Mucosa of descending colon (tissue), 3 donors: ENCODE measurements at regions not wholly inside any gene's neighbourhood (a gene's known extent, or its start where the extent isn't known, plus 50 kb on each side); places are given as distances from the start of the nearest gene placed in this dataset.

ENCODE experiments used
- ATAC-seq: fragments of 200-7000 bp; cut with Tn5 transposase; one replicate; pipeline ENCODE4 v1.9.1; 2020; ENCODE audit warnings: mild to moderate bottlenecking, moderate library complexity
- DNase-seq, 3 donors: peaks; one replicate each; pipeline ENCODE4 v3.0.0-alpha.2; 2020
- H3K36me3 ChIP-seq: fragments of 200-600 bp; one replicate; pipeline ENCODE4 v1.8.0; 2021; ENCODE audit warnings: low read depth, mild to moderate bottlenecking
- H3K4me1 ChIP-seq: fragments of 200-600 bp; one replicate; pipeline ENCODE4 v1.8.0; 2021; ENCODE audit warnings: low read depth, mild to moderate bottlenecking
- H3K4me3 ChIP-seq: fragments of 200-600 bp; one replicate; pipeline ENCODE4 v1.8.0; 2021; ENCODE audit warnings: mild to moderate bottlenecking
- H3K9me3 ChIP-seq: fragments of 200-600 bp; one replicate; pipeline ENCODE4 v1.8.0; 2021; ENCODE audit warnings: mild to moderate bottlenecking
- intact Hi-C, 2 donors: fragments of 100-400 bp; cut with DNase I in 1 of 2; cut with micrococcal nuclease in 1 of 2; formaldehyde crosslinking; loops; one replicate each; pipeline versions ENCODE4 v1.11.0 to v1.11.1; 2022; cut with DNase I, micrococcal nuclease
- TF ChIP-seq, protein P1 (sequence below): fragments of 200-600 bp; IDR thresholded peaks from one replicate; pipeline ENCODE4 v1.8.0; 2022; ENCODE audit warnings: antibody characterized with exemption, mild to moderate bottlenecking
- donor health status: DM: no; HTN: no; CAD: no; lungs with moderate emphysema.
- donor health status: DM: no; HTN: no; CAD: no.
- donor health status: DM: no; HTN: yes; CAD: no.

GRCh38 chr4:124206779-124207605 is 505.5 kb downstream of the ANKRD50 start:
- Histone ChIP-seq H3K4me3 (no peak overlapping the region), H3K36me3 (no peaks in the 10 kb centered on the region), H3K9me3 (no peaks in the 10 kb centered on the region), H3K4me1 (no peaks in the 10 kb centered on the region)
- no peak for ATAC-seq
- TF ChIP-seq, protein P1, sequence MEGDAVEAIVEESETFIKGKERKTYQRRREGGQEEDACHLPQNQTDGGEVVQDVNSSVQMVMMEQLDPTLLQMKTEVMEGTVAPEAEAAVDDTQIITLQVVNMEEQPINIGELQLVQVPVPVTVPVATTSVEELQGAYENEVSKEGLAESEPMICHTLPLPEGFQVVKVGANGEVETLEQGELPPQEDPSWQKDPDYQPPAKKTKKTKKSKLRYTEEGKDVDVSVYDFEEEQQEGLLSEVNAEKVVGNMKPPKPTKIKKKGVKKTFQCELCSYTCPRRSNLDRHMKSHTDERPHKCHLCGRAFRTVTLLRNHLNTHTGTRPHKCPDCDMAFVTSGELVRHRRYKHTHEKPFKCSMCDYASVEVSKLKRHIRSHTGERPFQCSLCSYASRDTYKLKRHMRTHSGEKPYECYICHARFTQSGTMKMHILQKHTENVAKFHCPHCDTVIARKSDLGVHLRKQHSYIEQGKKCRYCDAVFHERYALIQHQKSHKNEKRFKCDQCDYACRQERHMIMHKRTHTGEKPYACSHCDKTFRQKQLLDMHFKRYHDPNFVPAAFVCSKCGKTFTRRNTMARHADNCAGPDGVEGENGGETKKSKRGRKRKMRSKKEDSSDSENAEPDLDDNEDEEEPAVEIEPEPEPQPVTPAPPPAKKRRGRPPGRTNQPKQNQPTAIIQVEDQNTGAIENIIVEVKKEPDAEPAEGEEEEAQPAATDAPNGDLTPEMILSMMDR: no peak
- DNase-seq: no peak
- intact Hi-C loops: no loop called here

DNA sequence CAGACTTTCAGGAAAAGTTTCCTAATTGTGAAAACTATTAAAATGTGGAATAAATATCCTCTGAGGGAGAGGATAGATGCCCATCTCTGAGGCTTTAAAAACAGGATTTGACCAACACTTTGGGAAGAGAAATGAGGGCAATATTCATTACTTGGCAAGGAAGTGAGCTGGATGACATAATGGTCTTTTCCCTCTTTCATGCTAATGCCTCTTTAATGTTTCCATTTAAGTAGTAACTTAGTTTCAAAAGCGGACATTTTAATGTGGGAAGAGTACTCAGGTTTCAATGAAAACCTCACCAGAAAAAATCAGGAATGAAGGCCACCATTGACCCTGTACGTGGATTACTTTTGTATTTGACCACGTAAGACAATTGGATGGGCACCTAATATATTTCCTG is 503.3 kb downstream of the ANKRD50 start:
- ATAC-seq: no peak
- DNase-seq: no peak
- Histone ChIP-seq H3K4me1 (no peaks in the 10 kb centered on the region), H3K36me3 (no peaks in the 10 kb centered on the region), H3K4me3 (no peak overlapping the region), H3K9me3 (no peaks in the 10 kb centered on the region)
- TF ChIP-seq, protein P1: no peak
- intact Hi-C loops: no loop called here

GRCh38 chr4:124209626-124210025 is 502.9 kb downstream of the ANKRD50 start:
- TF ChIP-seq, protein P1: no peak
- Histone ChIP-seq H3K9me3 (no peaks in the 10 kb centered on the region), H3K4me3 (no peak overlapping the region), H3K4me1 (no peaks in the 10 kb centered on the region), H3K36me3 (no peaks in the 10 kb centered on the region)
- no peak for ATAC-seq
- intact Hi-C loops: no loop called here
- DNase-seq: no peak

GRCh38 chr4:124210746-124211145 is 501.8 kb downstream of the ANKRD50 start:
- Histone ChIP-seq H3K9me3 (no peaks in the 10 kb centered on the region), H3K4me3 (no peak overlapping the region), H3K4me1 (no peaks in the 10 kb centered on the region), H3K36me3 (no peaks in the 10 kb centered on the region)
- intact Hi-C loops: no loop called here
- no peak for ATAC-seq
- no peak for DNase-seq
- TF ChIP-seq, protein P1: no peak

- ATAC-seq (no peak), DNase-seq (peak in 1 of 3 donors; percentile 19)
- no peaks in the 10 kb centered on the region for H3K9me3 ChIP-seq
- no peak overlapping the region for H3K4me3 ChIP-seq
- no peaks in the 10 kb centered on the region for H3K36me3 ChIP-seq
- intact Hi-C loops: no loop called here
- H3K4me1 ChIP-seq: no peaks in the 10 kb centered on the region
- TF ChIP-seq, protein P1: no peak
These were observed 499.5 kb downstream of the ANKRD50 start for GRCh38 chr4:124212815-124213630.
